ENCODE measurements at regions not wholly inside any gene's neighbourhood (a gene's known extent, or its start where the extent isn't known, plus 50 kb on each side); places are given as distances from the start of the nearest gene placed in this dataset.

DNA sequence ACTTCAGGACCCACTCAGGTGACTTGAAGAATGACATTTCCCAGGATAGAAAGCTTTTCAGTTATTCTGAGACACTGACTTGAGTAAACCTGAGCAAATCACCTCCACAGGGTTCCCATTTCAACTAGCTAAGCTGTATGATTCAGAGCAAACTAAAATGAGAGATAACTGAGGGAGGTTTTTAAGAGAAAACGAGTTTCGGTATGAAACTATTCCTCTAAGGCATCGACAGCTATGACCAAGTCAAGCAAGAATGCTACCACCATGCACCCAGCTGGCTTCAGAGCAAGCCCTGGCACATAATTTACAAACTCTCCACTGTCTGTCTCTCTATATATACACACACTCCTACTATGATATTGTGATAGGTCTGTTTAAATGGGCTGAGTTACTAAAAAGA is 75.4 kb downstream of the PERP start:
- intact Hi-C loops (cut with micrococcal nuclease; ENCODE audit: unreplicated experiment) (no loop called here), in situ Hi-C loops (cut with HindIII; ENCODE audit: low pct_unique_long_range_greater_than_20kb, low sequenced_read_pairs) (no loop called here)
- TF ChIP-seq POLR2AphosphoS5 (IDR thresholded peaks at IDR 0.05; ENCODE audit: low read depth, low read length) = no peak
- TF ChIP-seq REST (IDR thresholded peaks at IDR 0.05; ENCODE audit: insufficient read depth in 1 of 2, low read depth in 2 of 2, low read length in 1 of 2) = no peak
- TF ChIP-seq CTCF (IDR thresholded peaks at IDR 0.05) = no peak
- no peak for TF ChIP-seq TCF7L2 (IDR thresholded peaks at IDR 0.05; ENCODE audit: low read depth, low read length)
- no peak for TF ChIP-seq SIN3A (IDR thresholded peaks at IDR 0.05; ENCODE audit: borderline replicate concordance, insufficient read depth, low read depth, low read length)
- DNase-seq (ENCODE audit: low read depth, low spot score) (no peak), ATAC-seq (0 out of 2 replicates have a peak, but pooled peaks have one; percentile 23)
- CTCF ChIA-PET = no interaction called here
- no peaks in the 10 kb centered on the region for H3K9me3 ChIP-seq (ENCODE audit: control insufficient read depth, insufficient read depth, low read depth, low read length)
- POLR2A ChIA-PET = no interaction called here
- H3K27ac ChIP-seq (ENCODE audit: low read length) = peak overlapping the region; percentile 61; the same call in 1 of the 2 replicates
- H3K27me3 ChIP-seq (ENCODE audit: control insufficient read depth, insufficient read depth, low read length) = no peaks in the 10 kb centered on the region
- BruUV-seq (replicated peaks) = no TSS peak
- H3K36me3 ChIP-seq (ENCODE audit: control insufficient read depth, insufficient read depth, low read length) = no peaks in the 10 kb centered on the region
- H3K4me3 ChIP-seq (ENCODE audit: low read depth in 2 of 2, low read length in 2 of 2) = no peak overlapping the region
- no peaks in the 10 kb centered on the region; the same call in 1 of the 2 replicates for H3K4me1 ChIP-seq (ENCODE audit: control insufficient read depth, insufficient read depth, low read length)

DNA sequence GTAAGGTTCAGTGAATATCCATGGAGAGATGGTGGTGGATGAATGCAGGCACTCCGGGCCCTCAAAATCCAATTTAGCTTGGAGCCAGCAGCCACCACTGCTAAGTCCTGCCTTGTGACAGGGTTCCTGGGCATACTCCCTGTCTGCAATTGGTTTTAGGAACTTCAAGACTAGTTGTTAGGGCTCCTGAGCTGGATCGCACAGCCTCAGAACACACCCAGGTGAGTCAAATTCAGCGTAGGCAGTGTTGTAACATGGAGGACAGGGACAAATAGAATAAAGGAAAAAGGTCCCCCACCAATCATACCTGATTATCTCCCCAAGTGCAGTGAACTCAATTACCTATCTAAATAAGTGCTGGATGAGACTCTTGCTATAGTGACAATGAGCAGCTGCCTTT is 74.6 kb downstream of the PERP start:
- Histone ChIP-seq H3K9me3 (ENCODE audit: control insufficient read depth, insufficient read depth, low read depth, low read length) (no peaks in the 10 kb centered on the region), H3K4me1 (ENCODE audit: control insufficient read depth, insufficient read depth, low read length) (no peaks in the 10 kb centered on the region; the same call in 1 of the 2 replicates), H3K27me3 (ENCODE audit: control insufficient read depth, insufficient read depth, low read length) (no peaks in the 10 kb centered on the region), H3K4me3 (ENCODE audit: low read depth in 2 of 2, low read length in 2 of 2) (no peak overlapping the region), H3K27ac (ENCODE audit: low read length) (peak overlapping the region; percentile 29; the same call in 1 of the 2 replicates), H3K36me3 (ENCODE audit: control insufficient read depth, insufficient read depth, low read length) (no peaks in the 10 kb centered on the region)
- no TSS peak for BruUV-seq (replicated peaks)
- CTCF ChIA-PET = no interaction called here
- no peak for DNase-seq (ENCODE audit: low read depth, low spot score)
- no peak for TF ChIP-seq POLR2AphosphoS5 (IDR thresholded peaks at IDR 0.05; ENCODE audit: low read depth, low read length)
- TF ChIP-seq REST (IDR thresholded peaks at IDR 0.05; ENCODE audit: insufficient read depth in 1 of 2, low read depth in 2 of 2, low read length in 1 of 2) = no peak
- TF ChIP-seq CTCF (IDR thresholded peaks at IDR 0.05) = no peak
- no peak for TF ChIP-seq SIN3A (IDR thresholded peaks at IDR 0.05; ENCODE audit: borderline replicate concordance, insufficient read depth, low read depth, low read length)
- no peak for TF ChIP-seq TCF7L2 (IDR thresholded peaks at IDR 0.05; ENCODE audit: low read depth, low read length)
- no peak for ATAC-seq
- intact Hi-C loops (cut with micrococcal nuclease; ENCODE audit: unreplicated experiment) = no loop called here
- POLR2A ChIA-PET = no interaction called here
- in situ Hi-C loops (cut with HindIII; ENCODE audit: low pct_unique_long_range_greater_than_20kb, low sequenced_read_pairs) = no loop called here

Data from Panc1 (cell line).